ENCODE measurements at regions not wholly inside any gene's neighbourhood (a gene's known extent, or its start where the extent isn't known, plus 50 kb on each side); places are given as distances from the start of the nearest gene placed in this dataset.

- H3K27ac ChIP-seq, result no peak overlapping the region
- no peak for DNase-seq
- 35 to 42% (median 41%) methylated on average over 15 of the region's 15 CpGs for WGBS, 3 donors
- no peak for ATAC-seq
- H3K4me1 ChIP-seq, result peaks cover 8% of the 10 kb centered on the region
- H3K27me3 ChIP-seq (ENCODE audit: insufficient read depth in 3 of 3, low read length in 2 of 3), result peaks cover 0 to 7% (median 2%) of the 10 kb centered on the region in 3 donors
- H3K36me3 ChIP-seq (ENCODE audit: insufficient read depth in 1 of 2, low read depth in 1 of 2), result no peaks in the 10 kb centered on the region
- H3K4me3 ChIP-seq, result no peak overlapping the region
- H3K9me3 ChIP-seq, result no peaks in the 10 kb centered on the region
- intact Hi-C loops (cut with DNase I), result no loop called here
- no peak for TF ChIP-seq CTCF (IDR thresholded peaks at IDR 0.05)
These were observed 284.1 kb downstream of the C16orf95 start for GRCh38 chr16:87033021-87033471.

- Histone ChIP-seq H3K9me3 (no peaks in the 10 kb centered on the region), H3K36me3 (ENCODE audit: insufficient read depth in 1 of 2, low read depth in 1 of 2) (no peaks in the 10 kb centered on the region), H3K27ac (no peak overlapping the region), H3K4me1 (peaks cover 8% of the 10 kb centered on the region), H3K4me3 (no peak overlapping the region), H3K27me3 (ENCODE audit: insufficient read depth in 3 of 3, low read length in 2 of 3) (peaks cover 0 to 4% (median 2%) of the 10 kb centered on the region in 3 donors)
- no peak for TF ChIP-seq CTCF (IDR thresholded peaks at IDR 0.05)
- WGBS, 3 donors, result 32 to 47% (median 46%) methylated on average over 18 of the region's 18 CpGs
- ATAC-seq (no peak), DNase-seq (no peak)
- intact Hi-C loops (cut with DNase I), result no loop called here
These were observed 283.5 kb downstream of the C16orf95 start for GRCh38 chr16:87033541-87034300.

GRCh38 chr16:87034317-87034716 is 282.9 kb downstream of the C16orf95 start:
- H3K27ac ChIP-seq, result no peak overlapping the region

GRCh38 chr16:87035053-87035452 is 282.1 kb downstream of the C16orf95 start:
- 83 to 86% (median 84%) methylated on average over 7 of the region's 7 CpGs for WGBS, 3 donors
- no peak for TF ChIP-seq CTCF (IDR thresholded peaks at IDR 0.05)
- Histone ChIP-seq H3K27me3 (ENCODE audit: insufficient read depth in 3 of 3, low read length in 2 of 3) (peaks cover 0 to 9% (median 2%) of the 10 kb centered on the region in 3 donors), H3K27ac (no peak overlapping the region), H3K9me3 (no peaks in the 10 kb centered on the region), H3K36me3 (ENCODE audit: insufficient read depth in 1 of 2, low read depth in 1 of 2) (no peaks in the 10 kb centered on the region), H3K4me3 (no peak overlapping the region), H3K4me1 (peaks cover 8% of the 10 kb centered on the region)
- intact Hi-C loops (cut with DNase I), result no loop called here
- no peak for DNase-seq
- no peak for ATAC-seq

More at GRCh38 chr16:87034317-87034716, 282.9 kb downstream of the C16orf95 start:
- WGBS, 3 donors, result 34 to 41% (median 37%) methylated on average over 4 of the region's 4 CpGs
- Histone ChIP-seq H3K27me3 (ENCODE audit: insufficient read depth in 3 of 3, low read length in 2 of 3) (peaks cover 0 to 4% (median 2%) of the 10 kb centered on the region in 3 donors), H3K4me3 (no peak overlapping the region), H3K9me3 (no peaks in the 10 kb centered on the region), H3K4me1 (peaks cover 8% of the 10 kb centered on the region), H3K36me3 (ENCODE audit: insufficient read depth in 1 of 2, low read depth in 1 of 2) (no peaks in the 10 kb centered on the region)
- ATAC-seq (no peak), DNase-seq (no peak)
- no peak for TF ChIP-seq CTCF (IDR thresholded peaks at IDR 0.05)
- intact Hi-C loops (cut with DNase I), result no loop called here

Measured in psoas muscle (tissue), 7 donors.